Naive thymus-derived CD4-positive, alpha-beta T cell (primary cell): ENCODE measurements at regions not wholly inside any gene's neighbourhood (a gene's known extent, or its start where the extent isn't known, plus 50 kb on each side); places are given as distances from the start of the nearest gene placed in this dataset.

ENCODE experiments used
- ATAC-seq: fragments of 150-1000 bp; cut with Tn5 transposase; 2 replicates; pipeline ENCODE4 v1.10.0; 2021; ENCODE audit warnings: mild to moderate bottlenecking, moderate library complexity
- CTCF ChIA-PET: fragments of 350-600 bp; sonication (Branson Sonifier 250); formaldehyde crosslinking; loops from one replicate; lab custom pipeline; 2021; ENCODE audit warnings: antibody characterized with exemption; lab: Charles Lee
- POLR2A ChIA-PET: fragments of 350-600 bp; sonication (Branson Sonifier 250); formaldehyde crosslinking; loops from one replicate; lab custom pipeline; 2021; ENCODE audit warnings: antibody characterized with exemption, inconsistent platforms; lab: Charles Lee
- DNase-seq, 9 donors: peaks; one replicate each; pipeline versions ENCODE4 v3.0.0 to v3.0.0-alpha.2; 2020 to 2022; ENCODE audit warnings: mixed read lengths in 1 of 9
- H3K27ac ChIP-seq: one replicate; pipeline ENCODE4 v1.7.0; 2013; ENCODE audit warnings: mild to moderate bottlenecking, low read depth, low read length, moderate library complexity
- H3K27me3 ChIP-seq, 2 donors: one replicate each; pipeline ENCODE4 v1.7.0; 2013; ENCODE audit warnings: low read length in 2 of 2, mild to moderate bottlenecking in 2 of 2, moderate library complexity in 2 of 2; ENCODE audit not compliant: control insufficient read depth in 2 of 2, insufficient read depth in 2 of 2
- H3K36me3 ChIP-seq, 3 experiments: 1 replicate in 2 of 3; 2 replicates in 1 of 3; pipeline ENCODE4 v1.7.0; 2013; ENCODE audit warnings: low read length in 3 of 3, mild to moderate bottlenecking in 3 of 3, moderate library complexity in 1 of 3; ENCODE audit not compliant: insufficient read depth in 3 of 3, control insufficient read depth in 2 of 3
- H3K4me1 ChIP-seq, 2 donors: one replicate each; pipeline ENCODE4 v1.7.0; 2013; ENCODE audit warnings: low read length in 2 of 2, mild to moderate bottlenecking in 2 of 2, moderate library complexity in 1 of 2; ENCODE audit not compliant: control insufficient read depth in 2 of 2, insufficient read depth in 2 of 2
- H3K4me3 ChIP-seq: 2 replicates; pipeline ENCODE4 v1.7.0; 2013; ENCODE audit warnings: mild to moderate bottlenecking, low read length
- H3K9me3 ChIP-seq, 3 experiments: 1 replicate in 2 of 3; 2 replicates in 1 of 3; pipeline ENCODE4 v1.7.0; 2013; ENCODE audit warnings: low read length in 3 of 3; ENCODE audit not compliant: control insufficient read depth in 2 of 3
- H3K27ac Mint-ChIP-seq, 9 donors: one replicate each; pipeline ENCODE4 v1.8.0; 2020 to 2022; ENCODE audit warnings: mixed read lengths in 9 of 9, mild to moderate bottlenecking in 8 of 9, moderate library complexity in 5 of 9, inconsistent platforms in 2 of 9
- H3K27me3 Mint-ChIP-seq, 5 donors: one replicate each; pipeline ENCODE4 v1.8.0; 2021 to 2022; ENCODE audit warnings: mixed read lengths in 5 of 5, mild to moderate bottlenecking in 1 of 5
- H3K36me3 Mint-ChIP-seq, 5 donors: one replicate each; pipeline ENCODE4 v1.8.0; 2020 to 2022; ENCODE audit warnings: mixed read lengths in 5 of 5, mild to moderate bottlenecking in 3 of 5, inconsistent platforms in 1 of 5
- H3K4me1 Mint-ChIP-seq, 7 donors: one replicate each; pipeline ENCODE4 v1.8.0; 2020 to 2022; ENCODE audit warnings: mixed read lengths in 7 of 7, mild to moderate bottlenecking in 3 of 7, inconsistent platforms in 1 of 7
- H3K4me3 Mint-ChIP-seq, 10 donors: one replicate each; pipeline ENCODE4 v1.8.0; 2020 to 2022; ENCODE audit warnings: mild to moderate bottlenecking in 10 of 10, mixed read lengths in 10 of 10, moderate library complexity in 6 of 10, inconsistent platforms in 2 of 10
- H3K9me3 Mint-ChIP-seq, 11 donors: one replicate each; pipeline ENCODE4 v1.8.0; 2020 to 2022; ENCODE audit warnings: mixed read lengths in 11 of 11, mild to moderate bottlenecking in 4 of 11, inconsistent platforms in 1 of 11, moderate library complexity in 1 of 11
- intact Hi-C, 2 donors: fragments of 100-400 bp; cut with micrococcal nuclease; formaldehyde crosslinking; loops; one replicate each; pipeline ENCODE4 v1.15.1; 2023

GRCh38 chr5:38105801-38106200 is 152.6 kb upstream of the EGFLAM start:
- ChIA-PET CTCF (no interaction called here), POLR2A (no interaction called here)
- ATAC-seq = no peak

GRCh38 chr5:38105231-38105570 is 153.2 kb upstream of the EGFLAM start:
- intact Hi-C loops = no loop called here
- Histone ChIP-seq H3K36me3 (no peaks in the 10 kb centered on the region), H3K4me3 (no peak overlapping the region), H3K27me3 (no peaks in the 10 kb centered on the region), H3K27ac (no peak overlapping the region), H3K4me1 (no peaks in the 10 kb centered on the region), H3K9me3 (no peaks in the 10 kb centered on the region)
- DNase-seq (no peak), ATAC-seq (no peak)
- ChIA-PET CTCF (no interaction called here), POLR2A (no interaction called here)
- H3K27ac Mint-ChIP-seq = no peak overlapping the region
- no peaks in the 10 kb centered on the region for H3K36me3 Mint-ChIP-seq
- peaks cover 0 to 9% (median 4%) of the 10 kb centered on the region in 5 donors for H3K27me3 Mint-ChIP-seq
- no peaks in the 10 kb centered on the region for H3K4me1 Mint-ChIP-seq
- H3K9me3 Mint-ChIP-seq = peaks cover 0 to 5% (median 0%) of the 10 kb centered on the region in 11 donors
- no peak overlapping the region for H3K4me3 Mint-ChIP-seq

More at GRCh38 chr5:38105801-38106200, 152.6 kb upstream of the EGFLAM start:
- no peak overlapping the region for H3K4me3 Mint-ChIP-seq
- no peaks in the 10 kb centered on the region for H3K4me1 Mint-ChIP-seq
- H3K4me1 ChIP-seq = no peaks in the 10 kb centered on the region
- no peak overlapping the region for H3K4me3 ChIP-seq
- H3K27ac Mint-ChIP-seq = no peak overlapping the region
- H3K27ac ChIP-seq = no peak overlapping the region
- no peaks in the 10 kb centered on the region for H3K36me3 Mint-ChIP-seq
- H3K27me3 ChIP-seq = no peaks in the 10 kb centered on the region
- DNase-seq = no peak
- intact Hi-C loops = no loop called here
- no peaks in the 10 kb centered on the region for H3K9me3 ChIP-seq
- H3K27me3 Mint-ChIP-seq = peaks cover 0 to 9% (median 4%) of the 10 kb centered on the region in 5 donors
- H3K36me3 ChIP-seq = no peaks in the 10 kb centered on the region
- H3K9me3 Mint-ChIP-seq = peaks cover 0 to 3% (median 0%) of the 10 kb centered on the region in 11 donors

DNA sequence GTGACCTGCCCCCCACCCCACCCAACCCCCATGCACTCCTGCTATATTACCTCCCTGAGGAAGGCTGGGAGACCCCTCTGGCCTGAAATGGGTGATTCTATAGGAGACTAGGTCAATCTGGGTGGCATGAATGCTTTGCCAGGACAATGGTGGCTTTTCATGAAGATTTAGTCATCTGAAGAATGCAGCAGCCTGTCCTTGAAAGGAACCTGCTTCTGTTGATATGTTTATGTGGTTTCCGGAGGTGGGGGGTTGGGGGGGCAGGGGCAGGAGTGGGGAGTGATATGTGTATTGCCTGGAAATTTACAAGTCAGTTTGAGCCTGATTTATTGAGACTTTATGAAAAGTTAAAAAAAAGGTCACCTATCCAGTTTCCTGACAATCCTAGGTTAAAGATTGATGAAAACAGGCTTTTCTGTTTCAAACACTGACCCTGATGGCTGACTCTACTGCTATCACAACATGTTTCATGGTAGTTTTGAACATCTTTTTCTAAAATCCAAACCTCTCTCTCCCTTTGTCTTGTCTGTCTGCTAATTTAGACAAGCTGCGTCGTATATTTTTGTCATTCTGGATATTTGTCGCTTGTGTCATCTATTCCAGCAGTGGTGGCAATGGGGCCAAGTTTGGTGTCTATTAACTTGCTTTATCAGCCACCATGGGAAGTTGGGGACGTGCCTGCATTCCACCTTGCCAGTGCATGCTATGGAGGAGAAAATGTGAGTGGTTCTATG is 153.7 kb upstream of the EGFLAM start:
- intact Hi-C loops = no loop called here
- no peaks in the 10 kb centered on the region for H3K4me1 ChIP-seq
- H3K36me3 ChIP-seq = no peaks in the 10 kb centered on the region
- Mint-ChIP-seq H3K4me1 (no peaks in the 10 kb centered on the region), H3K36me3 (no peaks in the 10 kb centered on the region), H3K27me3 (peaks cover 0 to 9% (median 4%) of the 10 kb centered on the region in 5 donors), H3K9me3 (peaks cover 0 to 5% (median 0%) of the 10 kb centered on the region in 11 donors), H3K27ac (no peak overlapping the region), H3K4me3 (no peak overlapping the region)
- DNase-seq (no peak), ATAC-seq (no peak)
- H3K27ac ChIP-seq = no peak overlapping the region
- POLR2A ChIA-PET = no interaction called here
- no peaks in the 10 kb centered on the region for H3K27me3 ChIP-seq
- CTCF ChIA-PET = no interaction called here
- H3K9me3 ChIP-seq = no peaks in the 10 kb centered on the region
- H3K4me3 ChIP-seq = no peak overlapping the region

DNA sequence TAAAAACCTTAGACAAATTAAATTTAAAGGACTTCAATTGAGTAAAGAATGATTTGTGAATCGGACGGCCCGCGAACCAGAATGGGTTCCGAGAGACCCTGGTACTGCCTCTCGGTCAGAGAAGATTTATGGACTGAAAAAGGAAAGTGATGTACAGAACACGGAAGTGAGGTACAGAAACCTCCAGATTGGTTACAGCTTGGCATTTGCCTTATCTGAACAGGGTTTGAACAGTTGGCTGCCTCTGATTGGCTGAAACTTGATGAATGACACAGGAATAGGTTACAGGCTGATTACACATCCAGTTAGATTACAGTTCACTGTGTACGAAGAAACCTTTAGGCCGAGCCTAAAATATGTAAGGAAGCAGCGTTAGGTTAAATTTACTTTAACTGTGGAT is 156.5 kb upstream of the EGFLAM start:
- Histone ChIP-seq H3K27me3 (no peaks in the 10 kb centered on the region), H3K4me1 (no peaks in the 10 kb centered on the region), H3K27ac (no peak overlapping the region), H3K9me3 (no peaks in the 10 kb centered on the region), H3K36me3 (no peaks in the 10 kb centered on the region), H3K4me3 (no peak overlapping the region)
- ChIA-PET POLR2A (no interaction called here), CTCF (no interaction called here)
- peaks cover 0 to 5% (median 0%) of the 10 kb centered on the region in 11 donors for H3K9me3 Mint-ChIP-seq
- no peak overlapping the region for H3K4me3 Mint-ChIP-seq
- H3K27me3 Mint-ChIP-seq = peaks cover 0 to 9% (median 0%) of the 10 kb centered on the region in 5 donors
- H3K36me3 Mint-ChIP-seq = no peaks in the 10 kb centered on the region
- no peak for DNase-seq
- no peak for ATAC-seq
- H3K27ac Mint-ChIP-seq = no peak overlapping the region
- H3K4me1 Mint-ChIP-seq = no peaks in the 10 kb centered on the region
- intact Hi-C loops = no loop called here

- Histone ChIP-seq H3K27me3 (no peaks in the 10 kb centered on the region), H3K4me1 (no peaks in the 10 kb centered on the region), H3K4me3 (no peak overlapping the region), H3K36me3 (no peaks in the 10 kb centered on the region), H3K27ac (no peak overlapping the region), H3K9me3 (no peaks in the 10 kb centered on the region)
- H3K9me3 Mint-ChIP-seq = peaks cover 0 to 10% (median 0%) of the 10 kb centered on the region in 11 donors
- H3K27me3 Mint-ChIP-seq = peaks cover 0 to 10% (median 3%) of the 10 kb centered on the region in 5 donors
- CTCF ChIA-PET = no interaction called here
- no peak overlapping the region for H3K4me3 Mint-ChIP-seq
- no peak overlapping the region for H3K27ac Mint-ChIP-seq
- intact Hi-C loops = no loop called here
- no peaks in the 10 kb centered on the region for H3K36me3 Mint-ChIP-seq
- no peaks in the 10 kb centered on the region for H3K4me1 Mint-ChIP-seq
- POLR2A ChIA-PET = no interaction called here
- DNase-seq (no peak), ATAC-seq (no peak)
These were observed 158.9 kb upstream of the EGFLAM start for GRCh38 chr5:38099205-38100168.

GRCh38 chr5:38094889-38095288 is 163.5 kb upstream of the EGFLAM start:
- Mint-ChIP-seq H3K36me3 (no peaks in the 10 kb centered on the region), H3K4me1 (no peaks in the 10 kb centered on the region), H3K4me3 (no peak overlapping the region), H3K27ac (no peak overlapping the region), H3K27me3 (peaks cover 0 to 16% (median 6%) of the 10 kb centered on the region in 5 donors), H3K9me3 (peaks cover 0 to 13% (median 0%) of the 10 kb centered on the region in 11 donors)
- Histone ChIP-seq H3K27me3 (no peaks in the 10 kb centered on the region), H3K27ac (no peak overlapping the region), H3K9me3 (no peaks in the 10 kb centered on the region), H3K36me3 (no peaks in the 10 kb centered on the region), H3K4me1 (no peaks in the 10 kb centered on the region), H3K4me3 (no peak overlapping the region)
- intact Hi-C loops = no loop called here
- POLR2A ChIA-PET = no interaction called here
- ATAC-seq (no peak), DNase-seq (no peak)
- CTCF ChIA-PET = no interaction called here
